ENCODE measurements at regions not wholly inside any gene's neighbourhood (a gene's known extent, or its start where the extent isn't known, plus 50 kb on each side); places are given as distances from the start of the nearest gene placed in this dataset.

DNA sequence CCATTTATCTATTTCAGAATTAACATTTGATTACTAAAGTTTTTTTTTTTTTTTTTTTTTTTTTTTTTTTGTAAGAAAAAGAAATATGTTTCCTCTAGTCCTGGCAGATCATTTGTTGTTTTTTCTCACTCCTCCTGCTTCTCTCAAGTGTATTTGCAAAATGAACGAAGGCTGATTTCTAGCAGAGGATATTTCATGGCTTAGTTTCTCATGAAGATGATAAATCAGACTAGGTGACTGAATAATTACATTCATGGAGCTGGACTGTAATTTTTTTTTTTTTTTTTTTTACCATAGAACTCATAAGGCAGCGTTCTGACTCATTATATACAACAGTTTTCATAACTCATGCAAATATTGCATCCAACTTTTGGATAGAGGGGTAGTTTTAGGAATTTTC, 332.5 kb upstream of the SEMA6D start:
- TF ChIP-seq, protein P1, sequence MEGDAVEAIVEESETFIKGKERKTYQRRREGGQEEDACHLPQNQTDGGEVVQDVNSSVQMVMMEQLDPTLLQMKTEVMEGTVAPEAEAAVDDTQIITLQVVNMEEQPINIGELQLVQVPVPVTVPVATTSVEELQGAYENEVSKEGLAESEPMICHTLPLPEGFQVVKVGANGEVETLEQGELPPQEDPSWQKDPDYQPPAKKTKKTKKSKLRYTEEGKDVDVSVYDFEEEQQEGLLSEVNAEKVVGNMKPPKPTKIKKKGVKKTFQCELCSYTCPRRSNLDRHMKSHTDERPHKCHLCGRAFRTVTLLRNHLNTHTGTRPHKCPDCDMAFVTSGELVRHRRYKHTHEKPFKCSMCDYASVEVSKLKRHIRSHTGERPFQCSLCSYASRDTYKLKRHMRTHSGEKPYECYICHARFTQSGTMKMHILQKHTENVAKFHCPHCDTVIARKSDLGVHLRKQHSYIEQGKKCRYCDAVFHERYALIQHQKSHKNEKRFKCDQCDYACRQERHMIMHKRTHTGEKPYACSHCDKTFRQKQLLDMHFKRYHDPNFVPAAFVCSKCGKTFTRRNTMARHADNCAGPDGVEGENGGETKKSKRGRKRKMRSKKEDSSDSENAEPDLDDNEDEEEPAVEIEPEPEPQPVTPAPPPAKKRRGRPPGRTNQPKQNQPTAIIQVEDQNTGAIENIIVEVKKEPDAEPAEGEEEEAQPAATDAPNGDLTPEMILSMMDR (IDR thresholded peaks at IDR 0.05), result no peak
- TF ChIP-seq EZH2 (IDR thresholded peaks at IDR 0.05; ENCODE audit: borderline replicate concordance, insufficient read depth, low read depth, low read length, poor library complexity, severe bottlenecking), result no peak

Data from B cell (primary cell).